ENCODE measurements at regions not wholly inside any gene's neighbourhood (a gene's known extent, or its start where the extent isn't known, plus 50 kb on each side); places are given as distances from the start of the nearest gene placed in this dataset.

GRCh38 chr15:69940441-69941300 lies 157.0 kb downstream of the TLE3 start:
- no peak for DNase-seq

GRCh38 chr15:69941301-69941605 lies 156.5 kb downstream of the TLE3 start:
- no peak for DNase-seq

GRCh38 chr15:69941706-69942495 lies 155.8 kb downstream of the TLE3 start:
- no peak for DNase-seq

- no peak for DNase-seq
Observed at GRCh38 chr15:69943637-69944036, 154.1 kb downstream of the TLE3 start.

- DNase-seq = no peak
Observed at GRCh38 chr15:69945729-69946128, 152.0 kb downstream of the TLE3 start.

- DNase-seq = no peak
Observed at GRCh38 chr15:69946870-69947269, 150.8 kb downstream of the TLE3 start.

GRCh38 chr15:69947394-69947793 lies 150.3 kb downstream of the TLE3 start:
- DNase-seq = no peak

GRCh38 chr15:69949485-69949884 lies 148.2 kb downstream of the TLE3 start:
- no peak for DNase-seq

- no peak for DNase-seq
Observed at GRCh38 chr15:69951256-69951897, 146.3 kb downstream of the TLE3 start.

GRCh38 chr15:69951898-69952555 lies 145.7 kb downstream of the TLE3 start:
- DNase-seq = no peak

- DNase-seq = no peak
Observed at GRCh38 chr15:69953051-69953450, 144.7 kb downstream of the TLE3 start.

- no peak for DNase-seq
Observed at GRCh38 chr15:69953816-69954215, 143.9 kb downstream of the TLE3 start.

- DNase-seq = no peak
Observed at GRCh38 chr15:69954666-69955065, 143.1 kb downstream of the TLE3 start.

- no peak for DNase-seq
Observed at GRCh38 chr15:69955240-69955894, 142.3 kb downstream of the TLE3 start.

GRCh38 chr15:69956417-69956816 lies 141.3 kb downstream of the TLE3 start:
- no peak for DNase-seq

- DNase-seq = no peak
Observed at GRCh38 chr15:69957175-69957574, 140.5 kb downstream of the TLE3 start.

- no peak for DNase-seq
Observed at GRCh38 chr15:69958496-69959084, 139.1 kb downstream of the TLE3 start.

GRCh38 chr15:69962561-69962960 lies 135.2 kb downstream of the TLE3 start:
- no peak for DNase-seq

- DNase-seq = no peak
Observed at GRCh38 chr15:69963385-69963784, 134.3 kb downstream of the TLE3 start.

- no peak for DNase-seq
Observed at GRCh38 chr15:69971771-69972170, 125.9 kb downstream of the TLE3 start.

- DNase-seq = no peak
Observed at GRCh38 chr15:69972436-69972835, 125.3 kb downstream of the TLE3 start.

GRCh38 chr15:69973102-69973714 lies 124.5 kb downstream of the TLE3 start:
- DNase-seq = no peak

Measured in DMS79 treated with DMSO at 0.1 percent for 48 hours (cell line).